Lung (tissue), 11 donors: ENCODE measurements at regions not wholly inside any gene's neighbourhood (a gene's known extent, or its start where the extent isn't known, plus 50 kb on each side); places are given as distances from the start of the nearest gene placed in this dataset.
A peak's percentile ranks its signal among the peaks of the same experiment; 100 is the strongest.
"Not testable (repeated sequence)": the region's sequence is repeated elsewhere in the genome, so short reads cannot be mapped to it uniquely, and the experiment has no call there.

Source experiments
- ATAC-seq: fragments of 200-7000 bp; cut with Tn5 transposase; one replicate; pipeline ENCODE4 v1.9.1; 2020; ENCODE audit warnings: moderate number of reproducible peaks; ENCODE audit not compliant: insufficient read depth, low FRiP score
- DNase-seq, 3 donors: peaks; one replicate each; pipeline ENCODE4 v3.0.0-alpha.2; 2013 to 2017
- H3K27ac ChIP-seq, 2 donors: one replicate each; pipeline ENCODE4 v1.5.1; 2013; ENCODE audit warnings: mild to moderate bottlenecking in 2 of 2, moderate library complexity in 2 of 2, control low read depth in 1 of 2, inconsistent platforms in 1 of 2, low read depth in 1 of 2, low read length in 1 of 2
- H3K27me3 ChIP-seq, 3 donors: one replicate each; pipeline ENCODE4 v1.5.1; 2013; ENCODE audit warnings: low read length in 2 of 3; ENCODE audit not compliant: control insufficient read depth in 3 of 3, insufficient read depth in 3 of 3
- H3K36me3 ChIP-seq, 4 donors: one replicate each; pipeline ENCODE4 v1.5.1; 2013; ENCODE audit warnings: low read length in 4 of 4, mild to moderate bottlenecking in 1 of 4, moderate library complexity in 1 of 4; ENCODE audit not compliant: control insufficient read depth in 4 of 4, insufficient read depth in 4 of 4
- H3K4me1 ChIP-seq, 5 donors: one replicate each; pipeline ENCODE4 v1.5.1; 2013; ENCODE audit warnings: low read length in 5 of 5, mild to moderate bottlenecking in 2 of 5, moderate library complexity in 1 of 5; ENCODE audit not compliant: control insufficient read depth in 5 of 5, insufficient read depth in 5 of 5
- H3K4me3 ChIP-seq: one replicate; pipeline ENCODE4 v1.5.1; 2013; ENCODE audit warnings: mild to moderate bottlenecking, control low read depth, moderate library complexity
- H3K9ac ChIP-seq, 2 donors: one replicate each; pipeline ENCODE4 v1.5.1; 2013; ENCODE audit warnings: low read length in 2 of 2, control low read depth in 1 of 2; ENCODE audit not compliant: insufficient read depth in 1 of 2
- H3K9me3 ChIP-seq, 4 donors: one replicate each; pipeline ENCODE4 v1.5.1; 2013; ENCODE audit warnings: low read length in 3 of 4, mild to moderate bottlenecking in 1 of 4, moderate library complexity in 1 of 4; ENCODE audit not compliant: control insufficient read depth in 4 of 4, insufficient read depth in 3 of 4
- WGBS, 2 donors: extraction: QIAGEN DNeasy Blood & Tissue Kit; methylation state at CpG; one replicate each; pipeline ENCODE4 v1.1.7; 2013; 5-methylcytosine and 5-hydroxymethylcytosine counted together
- TF ChIP-seq, protein P1 (sequence below): IDR thresholded peaks from 2 replicates; pipeline ENCODE4 v1.5.1; 2012; ENCODE audit warnings: mild to moderate bottlenecking; ENCODE audit errors: control extremely low read depth, extremely low read depth
- donor health status: control.
- donor health status: control.
- donor health status: Bipolar disorder and iron deficiency.
- donor health status: healthy.
- donor health status: DM: yes; HTN: yes; CAD: no.

DNA sequence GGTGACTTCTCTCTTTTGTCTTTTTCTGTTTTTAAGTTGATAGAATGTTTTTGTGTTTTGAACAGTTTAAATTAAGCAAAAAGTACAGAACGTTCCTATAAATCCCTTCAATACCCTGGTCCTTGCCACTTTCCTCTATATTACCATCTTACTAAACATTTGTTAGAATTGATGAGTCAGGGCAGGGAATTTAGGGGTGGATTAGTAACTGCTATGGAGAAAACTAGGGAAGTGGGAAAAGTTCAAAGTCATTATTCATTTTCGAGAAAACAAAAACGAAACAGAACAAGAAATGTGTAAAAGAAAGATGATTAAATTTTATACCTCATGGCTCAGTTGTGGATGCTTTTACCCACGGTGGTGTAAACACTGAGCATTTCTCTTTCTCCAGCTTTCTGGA is 240.4 kb upstream of the SULF2 start:
- Histone ChIP-seq H3K36me3 (no peaks in the 10 kb centered on the region), H3K9me3 (no peaks in the 10 kb centered on the region), H3K4me1 (peaks cover 0 to 8% (median 0%) of the 10 kb centered on the region in 5 donors), H3K9ac (no peak overlapping the region), H3K27ac (no peak overlapping the region), H3K27me3 (peaks cover 0 to 5% (median 0%) of the 10 kb centered on the region in 3 donors), H3K4me3 (no peak overlapping the region)
- no peak for ATAC-seq
- DNase-seq = no peak
- WGBS, 2 donors = 67 to 75% methylated on average over 4 of the region's 4 CpGs
- TF ChIP-seq, protein P1, sequence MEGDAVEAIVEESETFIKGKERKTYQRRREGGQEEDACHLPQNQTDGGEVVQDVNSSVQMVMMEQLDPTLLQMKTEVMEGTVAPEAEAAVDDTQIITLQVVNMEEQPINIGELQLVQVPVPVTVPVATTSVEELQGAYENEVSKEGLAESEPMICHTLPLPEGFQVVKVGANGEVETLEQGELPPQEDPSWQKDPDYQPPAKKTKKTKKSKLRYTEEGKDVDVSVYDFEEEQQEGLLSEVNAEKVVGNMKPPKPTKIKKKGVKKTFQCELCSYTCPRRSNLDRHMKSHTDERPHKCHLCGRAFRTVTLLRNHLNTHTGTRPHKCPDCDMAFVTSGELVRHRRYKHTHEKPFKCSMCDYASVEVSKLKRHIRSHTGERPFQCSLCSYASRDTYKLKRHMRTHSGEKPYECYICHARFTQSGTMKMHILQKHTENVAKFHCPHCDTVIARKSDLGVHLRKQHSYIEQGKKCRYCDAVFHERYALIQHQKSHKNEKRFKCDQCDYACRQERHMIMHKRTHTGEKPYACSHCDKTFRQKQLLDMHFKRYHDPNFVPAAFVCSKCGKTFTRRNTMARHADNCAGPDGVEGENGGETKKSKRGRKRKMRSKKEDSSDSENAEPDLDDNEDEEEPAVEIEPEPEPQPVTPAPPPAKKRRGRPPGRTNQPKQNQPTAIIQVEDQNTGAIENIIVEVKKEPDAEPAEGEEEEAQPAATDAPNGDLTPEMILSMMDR = no peak

DNA sequence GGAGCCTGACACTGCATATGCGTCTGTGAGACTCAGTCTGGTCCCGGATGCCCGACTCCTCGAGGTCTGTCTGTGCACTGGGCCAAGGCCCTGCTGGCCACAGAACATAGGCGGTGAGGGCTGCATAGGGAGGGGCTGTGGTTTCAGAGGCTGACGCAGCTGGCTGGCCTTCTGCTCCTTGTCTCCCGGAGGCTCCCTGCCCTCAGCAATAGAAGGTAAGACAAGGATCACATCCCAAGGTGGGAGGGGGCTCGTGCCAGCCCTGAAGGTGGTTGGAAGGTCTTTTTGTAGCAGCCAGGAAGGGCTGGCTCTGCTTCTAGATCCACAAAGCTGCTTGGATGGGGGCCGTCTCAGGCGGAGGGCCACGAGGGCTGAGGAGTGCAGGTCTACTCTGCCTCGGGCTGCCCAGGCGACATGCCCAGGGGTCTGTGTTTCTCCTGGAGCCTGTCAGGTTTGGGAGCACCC is 239.8 kb upstream of the SULF2 start:
- 67 to 71% methylated on average over 13 of the region's 13 CpGs for WGBS, 2 donors
- DNase-seq (peak; percentile 57 to 70 (median 58)), ATAC-seq (no peak)
- H3K27ac ChIP-seq = no peak overlapping the region
- H3K4me3 ChIP-seq = no peak overlapping the region
- H3K9ac ChIP-seq = no peak overlapping the region
- H3K27me3 ChIP-seq = peaks cover 0 to 5% (median 0%) of the 10 kb centered on the region in 3 donors
- H3K9me3 ChIP-seq = no peaks in the 10 kb centered on the region
- H3K36me3 ChIP-seq = no peaks in the 10 kb centered on the region
- TF ChIP-seq, protein P1 = no peak
- peaks cover 0 to 8% (median 0%) of the 10 kb centered on the region in 5 donors for H3K4me1 ChIP-seq

DNA sequence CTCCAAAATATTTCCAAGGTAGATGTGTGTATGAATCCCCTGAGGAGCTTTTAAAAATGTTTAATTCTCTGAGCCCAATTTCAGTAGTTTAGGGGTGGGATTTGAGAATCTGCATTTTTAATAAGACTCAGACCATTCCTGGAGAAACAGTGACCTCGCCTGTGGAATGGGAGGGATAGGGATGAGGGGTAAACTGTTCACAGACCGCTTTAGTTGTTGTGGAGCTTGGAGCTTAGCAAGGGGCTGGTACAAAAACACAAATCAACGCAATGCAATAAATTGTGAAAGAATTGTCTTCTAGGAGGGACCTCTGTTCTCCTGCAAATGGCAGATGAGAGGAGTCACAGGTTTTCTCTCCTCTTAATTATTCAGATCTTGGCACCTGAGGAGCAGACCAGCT is 239.3 kb upstream of the SULF2 start:
- H3K4me1 ChIP-seq = peaks cover 0 to 8% (median 0%) of the 10 kb centered on the region in 5 donors
- ATAC-seq (no peak), DNase-seq (no peak)
- no peak overlapping the region for H3K4me3 ChIP-seq
- 84 to 88% methylated on average over 3 of the region's 3 CpGs for WGBS, 2 donors
- no peaks in the 10 kb centered on the region for H3K9me3 ChIP-seq
- H3K9ac ChIP-seq = no peak overlapping the region
- no peaks in the 10 kb centered on the region for H3K36me3 ChIP-seq
- TF ChIP-seq, protein P1 = no peak
- H3K27me3 ChIP-seq = peaks cover 0 to 5% (median 0%) of the 10 kb centered on the region in 3 donors
- no peak overlapping the region for H3K27ac ChIP-seq

DNA sequence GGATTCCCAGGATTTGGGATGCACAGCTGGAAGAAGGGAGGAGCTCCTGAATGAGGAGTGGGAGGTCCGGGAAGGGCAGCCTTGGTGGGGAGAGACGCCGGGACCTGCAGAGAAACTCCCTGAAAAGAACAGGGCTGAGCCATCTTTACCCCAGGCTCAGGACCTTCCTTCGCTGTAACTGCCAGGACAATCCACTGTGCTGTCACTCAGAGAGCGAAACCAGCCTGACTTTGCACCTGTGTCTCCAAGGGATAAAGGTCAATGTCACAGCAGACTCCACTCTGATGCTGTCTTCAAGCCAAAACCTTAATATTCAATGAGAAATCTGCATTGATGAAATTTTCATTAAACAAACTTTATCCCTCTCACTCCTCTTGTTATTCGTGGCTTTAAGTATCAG is 235.4 kb upstream of the SULF2 start:
- 85 to 94% methylated on average over 6 of the region's 6 CpGs for WGBS, 2 donors

More for the DNA sequence above, 235.4 kb upstream of the SULF2 start:
- DNase-seq, H3K4me1 ChIP-seq, H3K9ac ChIP-seq, H3K27ac ChIP-seq, H3K27me3 ChIP-seq, H3K9me3 ChIP-seq, ATAC-seq, H3K36me3 ChIP-seq, H3K4me3 ChIP-seq: not testable (repeated sequence)
